ENCODE measurements at regions not wholly inside any gene's neighbourhood (a gene's known extent, or its start where the extent isn't known, plus 50 kb on each side); places are given as distances from the start of the nearest gene placed in this dataset.

GRCh38 chr13:79725841-79726240 is 244.9 kb downstream of the NDFIP2 start:
- CTCF ChIA-PET (ENCODE audit: partially characterized antibody) = no interaction called here
- POLR2A ChIA-PET (ENCODE audit: partially characterized antibody) = no interaction called here

GRCh38 chr13:79724348-79725103 is 243.6 kb downstream of the NDFIP2 start:
- no peaks in the 10 kb centered on the region for H3K27me3 Mint-ChIP-seq
- peaks cover 0 to 1% (median 0%) of the 10 kb centered on the region in 8 donors for H3K9me3 Mint-ChIP-seq
- no peaks in the 10 kb centered on the region for H3K4me1 Mint-ChIP-seq
- H3K4me3 Mint-ChIP-seq = no peak overlapping the region
- H3K36me3 ChIP-seq (ENCODE audit: insufficient read depth, low read length) = no peaks in the 10 kb centered on the region
- ChIA-PET POLR2A (ENCODE audit: partially characterized antibody) (no interaction called here), CTCF (ENCODE audit: partially characterized antibody) (no interaction called here)
- H3K27me3 ChIP-seq (ENCODE audit: insufficient read depth, low read length) = no peaks in the 10 kb centered on the region
- no peak overlapping the region for H3K4me3 ChIP-seq (ENCODE audit: low read length in 2 of 2)
- no peak for DNase-seq
- H3K4me1 ChIP-seq (ENCODE audit: insufficient read depth, low read length) = no peaks in the 10 kb centered on the region
- no peaks in the 10 kb centered on the region for H3K36me3 Mint-ChIP-seq
- no peak overlapping the region for H3K27ac ChIP-seq (ENCODE audit: low read depth, low read length)
- H3K27ac Mint-ChIP-seq = no peak overlapping the region
- no peaks in the 10 kb centered on the region for H3K9me3 ChIP-seq (ENCODE audit: control insufficient read depth in 1 of 2, low read length in 2 of 2)
- intact Hi-C loops (cut with micrococcal nuclease) = no loop called here

More at GRCh38 chr13:79725841-79726240, 244.9 kb downstream of the NDFIP2 start:
- Histone ChIP-seq H3K9me3 (ENCODE audit: control insufficient read depth in 1 of 2, low read length in 2 of 2) (no peaks in the 10 kb centered on the region), H3K4me1 (ENCODE audit: insufficient read depth, low read length) (no peaks in the 10 kb centered on the region), H3K27me3 (ENCODE audit: insufficient read depth, low read length) (no peaks in the 10 kb centered on the region), H3K36me3 (ENCODE audit: insufficient read depth, low read length) (no peaks in the 10 kb centered on the region), H3K27ac (ENCODE audit: low read depth, low read length) (no peak overlapping the region), H3K4me3 (ENCODE audit: low read length in 2 of 2) (no peak overlapping the region)
- Mint-ChIP-seq H3K4me3 (no peak overlapping the region), H3K9me3 (no peaks in the 10 kb centered on the region), H3K36me3 (no peaks in the 10 kb centered on the region), H3K27me3 (no peaks in the 10 kb centered on the region), H3K27ac (no peak overlapping the region), H3K4me1 (no peaks in the 10 kb centered on the region)
- intact Hi-C loops (cut with micrococcal nuclease) = no loop called here
- no peak for DNase-seq

- H3K27me3 ChIP-seq (ENCODE audit: insufficient read depth, low read length) = no peaks in the 10 kb centered on the region
- Mint-ChIP-seq H3K4me3 (no peak overlapping the region), H3K27ac (no peak overlapping the region), H3K27me3 (no peaks in the 10 kb centered on the region), H3K4me1 (no peaks in the 10 kb centered on the region), H3K9me3 (peaks cover 0 to 3% (median 0%) of the 10 kb centered on the region in 8 donors), H3K36me3 (no peaks in the 10 kb centered on the region)
- intact Hi-C loops (cut with micrococcal nuclease) = no loop called here
- ChIA-PET POLR2A (ENCODE audit: partially characterized antibody) (no interaction called here), CTCF (ENCODE audit: partially characterized antibody) (no interaction called here)
- H3K27ac ChIP-seq (ENCODE audit: low read depth, low read length) = no peak overlapping the region
- no peaks in the 10 kb centered on the region for H3K9me3 ChIP-seq (ENCODE audit: control insufficient read depth in 1 of 2, low read length in 2 of 2)
- no peak for DNase-seq
- no peaks in the 10 kb centered on the region for H3K36me3 ChIP-seq (ENCODE audit: insufficient read depth, low read length)
- H3K4me1 ChIP-seq (ENCODE audit: insufficient read depth, low read length) = no peaks in the 10 kb centered on the region
- H3K4me3 ChIP-seq (ENCODE audit: low read length in 2 of 2) = no peak overlapping the region
Measured at GRCh38 chr13:79723519-79724024, 242.6 kb downstream of the NDFIP2 start.

DNA sequence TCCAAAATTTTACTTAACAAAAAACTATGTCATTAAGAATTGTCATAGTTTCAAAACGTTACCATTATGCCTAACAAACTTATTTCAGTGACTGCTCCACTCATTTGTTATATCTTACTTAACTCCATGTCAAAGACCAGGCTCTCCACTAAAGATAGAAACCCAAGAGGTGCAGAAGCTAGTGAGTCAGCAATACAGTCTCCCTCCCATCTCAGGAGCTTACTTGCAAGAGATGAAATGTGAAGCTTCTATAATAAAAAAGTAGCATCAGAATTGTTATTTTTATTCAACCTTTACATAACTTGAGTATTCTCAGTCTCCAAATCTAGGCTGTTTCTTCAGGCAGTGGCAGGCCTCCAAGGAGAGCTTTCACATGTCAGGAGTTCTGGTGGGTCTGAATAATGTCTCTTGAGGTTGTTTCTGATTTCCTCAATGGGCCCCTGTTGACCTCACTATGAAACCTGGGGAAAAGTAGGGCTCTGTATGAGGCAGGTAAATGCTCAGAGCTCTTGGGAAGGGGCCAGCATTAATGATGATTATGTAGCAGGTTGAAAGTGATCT is 242.0 kb downstream of the NDFIP2 start:
- Histone ChIP-seq H3K9me3 (ENCODE audit: control insufficient read depth in 1 of 2, low read length in 2 of 2) (no peaks in the 10 kb centered on the region), H3K4me3 (ENCODE audit: low read length in 2 of 2) (no peak overlapping the region), H3K36me3 (ENCODE audit: insufficient read depth, low read length) (no peaks in the 10 kb centered on the region), H3K27me3 (ENCODE audit: insufficient read depth, low read length) (no peaks in the 10 kb centered on the region), H3K27ac (ENCODE audit: low read depth, low read length) (no peak overlapping the region), H3K4me1 (ENCODE audit: insufficient read depth, low read length) (no peaks in the 10 kb centered on the region)
- Mint-ChIP-seq H3K4me3 (no peak overlapping the region), H3K27ac (no peak overlapping the region), H3K27me3 (no peaks in the 10 kb centered on the region), H3K4me1 (no peaks in the 10 kb centered on the region), H3K9me3 (peaks cover 0 to 6% (median 0%) of the 10 kb centered on the region in 8 donors), H3K36me3 (no peaks in the 10 kb centered on the region)
- ChIA-PET CTCF (ENCODE audit: partially characterized antibody) (no interaction called here), POLR2A (ENCODE audit: partially characterized antibody) (no interaction called here)
- intact Hi-C loops (cut with micrococcal nuclease) = no loop called here
- no peak for DNase-seq

GRCh38 chr13:79716191-79716590 is 235.2 kb downstream of the NDFIP2 start:
- intact Hi-C loops (cut with micrococcal nuclease) = no loop called here
- no peak overlapping the region for H3K27ac ChIP-seq (ENCODE audit: low read depth, low read length)
- Mint-ChIP-seq H3K27ac (no peak overlapping the region), H3K36me3 (no peaks in the 10 kb centered on the region), H3K27me3 (peaks cover 0 to 2% of the 10 kb centered on the region in 2 donors), H3K4me3 (no peak overlapping the region), H3K9me3 (peaks cover 0 to 6% (median 0%) of the 10 kb centered on the region in 8 donors), H3K4me1 (no peaks in the 10 kb centered on the region)
- H3K4me3 ChIP-seq (ENCODE audit: low read length in 2 of 2) = no peak overlapping the region
- H3K36me3 ChIP-seq (ENCODE audit: insufficient read depth, low read length) = no peaks in the 10 kb centered on the region
- H3K9me3 ChIP-seq (ENCODE audit: control insufficient read depth in 1 of 2, low read length in 2 of 2) = no peaks in the 10 kb centered on the region
- DNase-seq = no peak
- ChIA-PET CTCF (ENCODE audit: partially characterized antibody) (no interaction called here), POLR2A (ENCODE audit: partially characterized antibody) (no interaction called here)
- H3K4me1 ChIP-seq (ENCODE audit: insufficient read depth, low read length) = no peaks in the 10 kb centered on the region
- H3K27me3 ChIP-seq (ENCODE audit: insufficient read depth, low read length) = no peaks in the 10 kb centered on the region

- ChIA-PET CTCF (ENCODE audit: partially characterized antibody) (no interaction called here), POLR2A (ENCODE audit: partially characterized antibody) (no interaction called here)
- H3K27ac Mint-ChIP-seq = no peak overlapping the region
- no peaks in the 10 kb centered on the region for H3K9me3 Mint-ChIP-seq
- Histone ChIP-seq H3K27ac (ENCODE audit: low read depth, low read length) (no peak overlapping the region), H3K9me3 (ENCODE audit: control insufficient read depth in 1 of 2, low read length in 2 of 2) (no peaks in the 10 kb centered on the region), H3K4me3 (ENCODE audit: low read length in 2 of 2) (no peak overlapping the region), H3K36me3 (ENCODE audit: insufficient read depth, low read length) (no peaks in the 10 kb centered on the region), H3K4me1 (ENCODE audit: insufficient read depth, low read length) (no peaks in the 10 kb centered on the region), H3K27me3 (ENCODE audit: insufficient read depth, low read length) (no peaks in the 10 kb centered on the region)
- peaks cover 0 to 2% of the 10 kb centered on the region in 2 donors for H3K27me3 Mint-ChIP-seq
- DNase-seq = no peak
- intact Hi-C loops (cut with micrococcal nuclease) = no loop called here
- no peak overlapping the region for H3K4me3 Mint-ChIP-seq
- H3K36me3 Mint-ChIP-seq = no peaks in the 10 kb centered on the region
- no peaks in the 10 kb centered on the region for H3K4me1 Mint-ChIP-seq
Measured at GRCh38 chr13:79711631-79712030, 230.7 kb downstream of the NDFIP2 start.

DNA sequence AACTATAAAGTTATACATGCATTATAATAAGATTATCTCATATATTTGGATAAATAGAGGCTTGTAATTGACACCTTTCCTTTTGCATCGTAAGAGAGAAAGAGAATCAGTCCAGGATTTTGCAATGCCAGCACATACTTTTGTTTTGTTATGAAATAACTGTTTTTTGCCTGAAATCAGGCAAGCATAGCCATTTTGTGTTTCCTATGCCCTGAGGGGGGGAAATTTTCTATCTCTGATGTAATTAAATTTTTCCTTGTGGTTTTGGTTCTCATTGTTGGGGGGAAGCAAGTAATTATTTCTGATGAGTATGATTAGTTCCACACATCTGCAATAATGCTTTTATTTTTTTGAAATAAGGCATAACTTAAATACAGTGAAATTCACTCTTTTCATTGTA is 229.4 kb downstream of the NDFIP2 start:
- Histone ChIP-seq H3K27me3 (ENCODE audit: insufficient read depth, low read length) (no peaks in the 10 kb centered on the region), H3K4me3 (ENCODE audit: low read length in 2 of 2) (no peak overlapping the region), H3K4me1 (ENCODE audit: insufficient read depth, low read length) (no peaks in the 10 kb centered on the region), H3K36me3 (ENCODE audit: insufficient read depth, low read length) (no peaks in the 10 kb centered on the region), H3K27ac (ENCODE audit: low read depth, low read length) (no peak overlapping the region), H3K9me3 (ENCODE audit: control insufficient read depth in 1 of 2, low read length in 2 of 2) (no peaks in the 10 kb centered on the region)
- Mint-ChIP-seq H3K9me3 (no peaks in the 10 kb centered on the region), H3K4me1 (no peaks in the 10 kb centered on the region), H3K4me3 (no peak overlapping the region), H3K27me3 (peaks cover 0 to 2% of the 10 kb centered on the region in 2 donors), H3K36me3 (no peaks in the 10 kb centered on the region), H3K27ac (no peak overlapping the region)
- intact Hi-C loops (cut with micrococcal nuclease) = no loop called here
- ChIA-PET POLR2A (ENCODE audit: partially characterized antibody) (no interaction called here), CTCF (ENCODE audit: partially characterized antibody) (no interaction called here)
- no peak for DNase-seq

Data from CD4-positive, alpha-beta memory T cell (primary cell).